ENCODE measurements at regions not wholly inside any gene's neighbourhood (a gene's known extent, or its start where the extent isn't known, plus 50 kb on each side); places are given as distances from the start of the nearest gene placed in this dataset.
A peak's percentile ranks its signal among the peaks of the same experiment; 100 is the strongest.
"Not testable (repeated sequence)": the region's sequence is repeated elsewhere in the genome, so short reads cannot be mapped to it uniquely, and the experiment has no call there.

DNA sequence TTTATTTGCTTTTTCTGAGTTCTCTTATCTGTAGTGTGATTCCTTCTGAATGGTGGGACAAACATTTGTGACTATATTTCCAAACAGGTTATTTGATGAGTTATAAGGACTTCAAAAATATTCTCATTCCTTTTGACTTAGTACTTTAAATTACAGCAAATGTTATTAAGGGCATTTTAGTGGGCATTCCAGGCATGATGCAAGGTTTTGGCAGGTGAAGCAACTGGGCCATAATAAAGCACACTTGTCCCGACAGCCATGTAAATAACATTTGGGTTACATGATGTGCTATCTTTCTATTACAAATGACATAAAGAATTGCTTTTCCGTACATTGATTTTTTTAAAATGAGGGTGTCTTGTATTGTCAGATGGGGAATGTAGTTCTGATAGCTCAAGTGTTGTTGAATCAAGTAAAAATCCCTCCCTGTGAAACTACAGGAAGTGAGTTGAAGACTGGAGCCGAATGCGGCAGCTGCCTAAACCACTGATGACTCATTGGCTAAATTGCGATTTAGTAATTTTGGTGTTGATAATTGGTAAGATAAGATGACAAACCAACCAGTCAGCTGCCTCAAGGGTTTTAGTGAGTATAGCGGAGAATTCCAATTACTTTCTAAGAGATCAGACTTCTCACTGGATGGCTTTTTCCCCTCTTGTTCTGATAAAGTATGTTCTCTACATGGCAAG, 231.3 kb upstream of the NPY start:
- DNase-seq: peak in 1 of 3 donors; percentile 45

DNA sequence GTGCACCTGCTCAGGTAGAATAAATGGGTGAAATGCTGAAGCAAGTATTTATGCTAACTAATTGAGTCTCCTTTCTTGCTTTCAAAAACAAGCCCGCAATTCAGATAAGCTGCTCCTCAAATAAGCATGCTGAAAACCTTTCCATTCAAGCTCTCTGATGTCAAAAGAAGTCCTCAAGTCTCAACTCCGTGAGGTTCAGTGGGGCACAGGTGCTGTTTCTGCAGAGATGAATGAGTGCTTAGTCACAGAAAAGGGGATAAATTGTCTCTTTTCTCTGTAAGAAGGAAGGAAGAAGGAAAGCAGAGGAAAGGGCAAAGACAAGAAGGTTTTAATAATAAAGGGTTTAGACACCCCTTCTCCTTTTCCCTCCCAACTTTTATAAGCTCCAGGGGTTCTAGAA, 229.8 kb upstream of the NPY start:
- no peak for DNase-seq

DNA sequence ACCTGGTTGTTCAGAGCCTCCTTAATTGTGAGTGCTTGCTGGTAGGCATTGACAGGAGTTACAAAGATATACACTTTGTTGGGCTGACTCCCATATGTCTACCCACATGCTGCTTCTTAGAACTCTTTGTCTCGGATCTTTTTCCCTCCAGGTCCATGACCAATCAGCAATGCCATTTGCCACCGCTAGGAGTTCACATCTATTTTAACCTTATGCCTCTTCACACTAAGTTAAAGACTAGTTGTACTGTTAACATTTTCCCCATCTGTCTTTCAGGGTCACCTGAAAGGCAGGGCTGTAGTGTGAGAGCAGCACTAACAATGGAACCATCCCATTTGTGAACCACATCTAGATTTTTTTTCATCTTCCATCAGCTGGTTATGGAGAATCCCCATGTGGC, 226.7 kb upstream of the NPY start:
- no peak for DNase-seq

DNA sequence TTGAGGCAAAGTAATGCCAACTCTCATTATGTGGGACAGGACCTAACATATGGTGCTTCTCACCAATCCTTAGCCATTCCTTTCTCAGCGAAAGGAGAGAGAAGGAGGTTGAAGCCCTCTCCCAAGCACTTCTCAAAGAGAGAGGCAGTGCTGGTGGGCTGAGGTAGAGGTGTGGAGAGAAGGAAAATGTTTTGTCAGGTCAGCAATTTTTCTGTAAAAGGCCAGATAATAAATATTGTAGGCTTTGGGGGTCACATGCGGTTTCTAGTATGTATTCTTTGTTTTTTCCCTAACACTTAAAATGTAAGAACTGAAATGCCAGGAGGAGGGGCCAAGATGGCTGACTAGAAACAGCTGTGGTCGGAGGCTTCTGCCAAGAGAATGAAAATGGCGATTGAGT, 225.0 kb upstream of the NPY start:
- DNase-seq: no peak

DNA sequence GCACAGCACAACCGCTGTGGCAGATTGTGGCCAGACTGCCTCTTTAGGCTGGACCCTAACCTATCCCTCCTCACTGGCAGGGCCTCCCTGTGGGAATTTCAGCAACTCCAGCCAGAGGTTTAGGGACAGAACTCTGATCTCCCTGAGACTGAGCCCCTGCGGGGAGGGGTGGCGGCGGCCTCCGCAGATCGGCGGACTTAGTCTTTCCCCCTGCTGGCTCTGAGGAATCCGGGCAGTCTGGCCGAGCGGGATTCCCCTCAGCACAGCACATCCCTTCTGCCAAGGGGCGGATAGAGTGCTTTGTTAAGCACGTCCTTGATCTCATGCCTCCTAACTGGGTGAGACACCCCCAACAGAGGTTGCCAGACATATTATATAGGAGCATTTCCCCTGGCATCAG, 224.2 kb upstream of the NPY start:
- no peak for DNase-seq

DNA sequence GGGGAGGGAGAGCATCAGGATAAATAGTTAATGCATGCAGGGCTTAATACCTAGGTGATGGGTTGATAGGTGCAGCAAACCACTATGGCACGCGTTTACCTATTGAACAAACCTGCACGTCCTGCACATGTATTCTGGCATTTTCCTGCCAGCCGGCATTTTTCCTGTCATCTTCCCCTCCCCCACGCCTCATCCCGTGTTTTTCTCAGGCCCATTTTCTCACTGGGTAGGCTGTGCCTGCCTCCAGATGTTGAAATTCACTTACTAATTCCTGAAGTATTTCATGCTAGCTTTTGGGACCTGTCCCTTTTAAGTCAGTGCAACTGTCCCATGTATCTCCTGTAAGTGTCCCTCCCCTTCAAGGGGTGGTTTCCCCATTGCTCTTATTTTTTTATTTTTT, 220.3 kb upstream of the NPY start:
- no peak for DNase-seq

DNA sequence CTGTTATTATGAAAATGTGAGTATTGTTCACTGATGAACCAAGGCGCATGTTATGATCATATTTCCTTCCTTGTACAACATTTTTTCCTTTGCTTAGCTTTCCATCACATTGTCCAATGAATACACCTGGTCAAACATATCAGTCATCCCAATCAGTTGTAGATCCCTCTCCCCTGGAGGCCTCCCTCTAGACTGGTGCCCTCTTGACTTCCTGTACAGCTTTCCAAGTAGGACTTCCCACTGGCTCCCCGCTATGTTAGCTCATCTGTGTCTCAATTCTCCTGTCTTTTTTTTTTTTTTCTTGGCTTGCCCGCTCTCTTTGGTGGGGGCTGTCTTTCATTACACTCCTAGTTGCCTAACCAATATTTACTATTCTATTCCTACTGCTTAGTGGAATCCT, 214.2 kb upstream of the NPY start:
- DNase-seq: no peak

DNA sequence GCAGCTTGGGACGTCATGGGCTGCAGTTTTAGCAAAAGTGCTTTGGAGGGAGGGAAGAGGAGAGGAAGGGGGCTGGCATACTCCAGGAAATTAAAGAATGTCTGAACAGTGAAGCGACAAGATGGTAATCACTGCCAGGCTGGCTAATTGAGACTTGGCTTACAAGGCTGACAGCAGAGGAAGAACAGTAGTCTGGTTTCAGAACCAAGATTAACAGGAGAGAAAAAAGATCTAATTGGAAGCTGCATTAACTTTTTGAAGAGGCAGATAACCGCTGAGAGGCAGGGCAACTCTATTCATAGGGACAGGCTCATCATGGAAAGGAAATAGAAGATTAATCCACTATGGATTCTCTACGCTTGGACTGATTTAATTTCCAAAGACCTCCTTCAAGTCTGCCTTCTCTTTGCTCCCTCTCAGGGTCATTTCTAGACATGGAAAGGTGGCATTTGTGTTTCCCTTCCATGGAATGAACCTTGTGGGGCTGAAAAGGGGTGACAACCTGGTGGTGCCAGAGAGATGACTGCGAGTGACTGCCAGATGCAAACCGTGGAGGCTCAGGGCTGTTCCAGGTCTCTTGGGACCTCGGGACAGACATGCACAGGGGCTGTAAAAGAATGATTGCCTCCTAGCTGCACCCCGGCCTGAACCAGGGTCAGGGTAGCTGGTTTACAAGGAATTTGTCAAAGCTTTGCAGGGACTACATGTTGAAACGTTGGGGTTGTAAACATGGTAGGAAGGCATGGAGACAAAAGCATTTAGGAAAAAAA, 210.2 kb upstream of the NPY start:
- DNase-seq: no peak

DNA sequence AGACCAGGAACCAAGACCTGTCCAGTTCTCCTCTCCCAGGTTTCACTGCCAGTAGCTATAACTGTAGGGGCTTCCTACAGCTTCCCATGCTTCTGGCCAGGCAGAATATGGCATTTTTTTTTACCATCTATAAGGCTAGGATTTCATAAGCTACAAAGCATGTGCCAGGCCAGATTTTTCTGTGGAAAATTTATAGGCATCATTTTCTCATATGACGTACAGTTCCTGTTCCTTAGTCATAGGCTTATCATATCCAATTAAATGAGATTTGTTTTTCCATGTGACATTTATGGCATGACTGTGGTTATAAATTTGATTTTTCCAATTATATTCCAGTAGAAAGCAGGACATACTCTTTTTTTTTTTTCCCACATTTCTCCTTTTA, 208.6 kb upstream of the NPY start:
- DNase-seq: no peak

DNA sequence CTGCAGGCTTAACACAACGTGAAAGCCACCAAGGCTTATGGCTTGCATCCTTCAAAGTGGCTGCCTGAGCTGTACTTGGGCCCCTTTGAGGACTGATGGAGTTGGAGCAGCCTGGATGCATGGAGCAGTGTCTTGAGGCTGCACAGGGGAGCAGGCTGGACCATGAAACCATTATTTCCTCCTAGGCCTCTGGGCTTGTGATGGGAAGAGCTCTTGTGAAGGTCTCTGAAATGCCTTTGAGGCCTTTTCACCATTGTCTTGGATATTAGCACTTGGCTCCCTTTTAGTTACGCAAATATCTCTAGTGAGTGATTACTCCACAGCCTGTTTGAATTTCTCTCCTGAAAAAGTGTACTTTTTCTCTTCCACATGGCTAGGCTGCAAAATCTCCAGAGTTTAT, 201.2 kb upstream of the NPY start:
- no peak for DNase-seq

DNA sequence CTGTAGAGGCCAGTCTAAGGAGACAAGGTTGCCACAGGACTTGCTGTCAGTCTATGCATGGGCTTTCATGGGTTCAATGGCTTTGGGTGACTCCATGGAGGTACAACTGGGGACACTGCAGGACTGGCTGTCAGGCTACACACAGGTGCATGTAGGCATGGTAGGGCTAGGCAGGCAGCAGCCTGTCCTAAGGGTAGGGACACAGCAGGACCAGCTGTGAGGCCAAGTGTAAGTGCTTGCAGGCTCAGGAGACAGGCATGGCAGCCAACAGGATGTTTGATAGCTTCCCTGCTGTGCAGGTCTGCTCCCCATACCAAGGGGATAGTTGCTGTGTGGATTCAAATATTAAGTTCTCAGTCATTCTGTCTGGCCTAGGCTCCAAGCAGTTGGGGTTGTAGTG, 181.0 kb upstream of the NPY start:
- no peak for DNase-seq

DNA sequence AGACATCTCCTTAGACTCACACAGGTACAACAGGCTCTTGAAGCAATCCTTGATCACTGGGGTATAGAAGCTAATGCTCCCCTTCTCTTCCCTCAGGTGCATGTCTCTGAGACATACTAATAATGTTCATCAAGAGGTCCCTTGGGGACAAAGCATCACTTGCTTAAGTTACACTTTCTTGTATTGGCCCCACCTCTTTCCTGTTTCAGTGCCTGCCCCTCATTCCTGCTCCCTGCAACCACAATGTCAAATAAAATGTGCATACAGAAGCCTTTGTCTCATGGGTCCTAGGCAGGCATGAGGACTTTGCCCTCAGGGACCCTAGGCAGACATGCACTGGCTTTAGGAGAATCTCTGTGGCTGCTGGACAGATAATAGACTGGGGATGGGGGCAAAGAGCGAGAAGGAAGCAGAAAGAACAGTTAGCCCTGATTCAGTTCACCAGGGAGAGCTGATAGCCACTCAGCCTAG, 175.0 kb upstream of the NPY start:
- DNase-seq: no peak

DNA sequence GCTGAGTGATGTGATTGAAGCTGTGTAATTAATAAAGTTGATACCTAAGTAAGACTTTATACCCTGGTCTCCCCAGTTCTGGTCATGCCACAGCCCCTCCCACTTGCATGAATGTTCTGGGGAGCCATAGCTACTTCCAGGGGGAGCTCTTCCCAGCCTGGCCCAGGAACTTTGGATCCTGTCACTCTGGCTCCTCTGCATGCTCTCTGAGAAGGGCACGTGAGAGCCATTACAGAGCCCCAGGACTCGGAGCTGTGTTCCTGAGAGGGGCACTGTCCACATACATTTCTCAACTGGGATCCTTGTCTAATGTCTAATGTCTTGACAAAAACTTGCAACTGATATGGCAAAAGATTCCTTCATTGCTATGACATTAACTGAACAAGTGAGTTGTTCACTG, 173.9 kb upstream of the NPY start:
- DNase-seq: no peak

DNA sequence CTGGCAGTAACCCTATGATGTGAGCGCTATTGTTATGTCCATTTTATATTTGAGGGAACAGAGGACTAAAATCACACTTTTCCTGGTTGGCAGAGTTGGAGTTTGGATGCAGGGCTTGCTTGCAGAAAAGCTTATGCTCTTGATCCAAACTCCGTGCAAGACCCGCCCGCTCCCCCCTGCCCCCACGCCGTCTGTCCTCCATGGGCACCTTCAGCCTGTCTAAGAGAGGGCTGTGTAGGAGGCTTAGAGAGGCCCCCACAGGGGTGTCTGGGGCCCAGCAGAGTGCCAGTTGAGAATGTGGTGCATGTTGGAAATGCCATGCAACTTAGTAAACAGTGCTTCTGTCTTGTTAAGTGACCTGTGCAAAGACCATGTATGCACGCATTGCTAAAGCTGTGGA, 170.5 kb upstream of the NPY start:
- no peak for DNase-seq

DNA sequence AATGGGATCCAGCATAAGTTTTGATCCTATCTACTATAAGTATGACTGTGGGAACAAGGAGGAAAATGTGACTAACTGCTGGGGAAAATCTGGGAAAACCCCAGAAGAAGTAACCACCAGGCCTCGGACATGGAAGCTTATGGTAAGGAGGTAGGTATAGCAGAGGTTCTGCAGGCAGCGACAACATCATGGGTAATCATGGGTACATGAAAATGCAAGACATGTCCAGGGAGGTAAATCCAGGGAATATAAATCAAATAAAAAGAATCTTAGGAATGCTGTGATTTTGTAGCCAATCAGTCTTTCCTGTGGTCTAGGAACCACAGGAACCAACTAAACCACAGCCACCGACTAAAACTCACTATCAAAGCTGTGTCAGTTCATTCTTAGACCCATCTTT, 168.3 kb upstream of the NPY start:
- no peak for DNase-seq

DNA sequence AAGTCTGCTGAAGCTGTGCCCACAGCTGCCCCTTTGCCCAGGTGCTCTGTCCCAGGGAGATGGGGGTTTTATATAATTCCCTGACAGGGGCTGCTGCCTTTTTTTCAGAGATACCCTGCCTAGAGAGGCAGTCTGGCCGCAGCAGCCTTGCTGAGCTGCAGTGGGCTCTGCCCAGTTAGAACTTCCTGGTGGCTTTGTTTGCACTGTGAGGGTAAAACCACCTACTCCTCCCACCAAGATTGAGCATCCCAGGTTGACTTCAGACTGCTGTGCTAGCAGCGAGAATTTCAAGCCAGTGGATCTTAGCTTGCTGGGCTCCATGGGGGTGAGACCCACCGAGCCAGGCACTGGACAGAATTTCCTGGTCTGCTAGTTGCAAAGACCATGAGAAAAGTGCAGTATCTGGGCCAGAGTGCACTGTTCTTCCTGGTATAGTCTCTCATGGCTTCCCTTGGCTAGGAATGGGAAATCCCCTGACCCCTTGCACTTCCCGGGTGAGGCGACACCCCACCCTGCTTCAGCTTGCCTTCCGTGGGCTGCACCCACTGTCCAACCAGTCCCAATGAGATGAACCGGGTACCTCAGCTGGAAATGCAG, 166.0 kb upstream of the NPY start:
- DNase-seq: not testable (repeated sequence)

DNA sequence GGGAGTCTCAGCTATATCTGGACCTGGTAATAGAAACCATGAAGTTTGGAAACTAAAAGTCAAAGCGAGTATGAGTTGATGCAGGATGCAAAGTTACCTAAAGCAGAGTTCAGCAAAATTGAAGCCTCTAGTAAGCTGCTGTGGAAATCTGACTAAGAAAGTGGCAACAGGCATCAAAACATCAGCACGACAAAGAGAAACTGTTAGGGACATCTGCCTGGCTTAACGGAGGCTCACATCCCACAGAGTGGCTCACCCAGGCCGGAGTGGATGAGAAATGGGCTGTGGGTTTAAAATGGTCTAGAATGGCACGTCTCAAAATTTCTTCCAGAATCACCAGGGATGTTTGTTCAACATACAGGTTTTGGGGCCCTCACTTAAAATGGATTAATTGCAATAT, 164.1 kb upstream of the NPY start:
- DNase-seq: no peak

DNA sequence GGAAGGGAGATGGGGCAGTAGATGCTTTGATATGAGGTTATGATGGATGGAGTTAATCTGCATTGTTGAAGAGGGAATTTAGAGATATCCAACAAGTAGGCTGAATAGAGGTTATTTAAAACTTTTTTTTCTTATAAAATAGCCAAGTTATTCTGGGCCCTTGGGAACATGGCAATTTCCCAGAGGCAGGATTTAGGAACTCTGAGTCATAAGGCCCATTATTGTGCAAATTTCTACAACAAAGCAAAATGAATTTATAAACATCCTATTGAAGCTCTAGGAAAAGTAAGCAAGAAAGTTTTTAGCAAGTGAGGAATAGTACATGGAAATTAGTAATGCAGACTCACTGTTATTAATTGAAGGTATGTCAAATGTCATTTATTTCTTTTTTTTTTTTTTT, 160.9 kb upstream of the NPY start:
- no peak for DNase-seq

DNA sequence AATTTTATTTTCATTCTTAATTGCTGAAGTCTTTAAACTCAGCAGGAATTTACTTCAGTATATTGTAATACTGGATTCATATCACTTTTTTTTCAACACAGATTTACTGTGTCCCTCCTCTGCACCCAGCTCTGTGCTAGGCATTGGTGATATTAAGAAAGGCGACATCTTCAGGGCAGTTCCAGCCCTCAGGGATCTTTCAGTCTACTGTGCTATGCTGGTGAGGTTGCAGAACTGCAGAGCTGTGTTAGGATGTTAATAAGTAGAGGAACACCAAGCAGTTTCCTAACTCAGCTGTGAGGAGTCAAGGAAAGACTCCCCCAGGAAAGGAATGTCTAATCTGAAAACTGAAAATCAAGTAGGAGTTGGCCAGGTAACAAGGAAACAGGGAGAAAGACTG, 158.2 kb upstream of the NPY start:
- no peak for DNase-seq

DNA sequence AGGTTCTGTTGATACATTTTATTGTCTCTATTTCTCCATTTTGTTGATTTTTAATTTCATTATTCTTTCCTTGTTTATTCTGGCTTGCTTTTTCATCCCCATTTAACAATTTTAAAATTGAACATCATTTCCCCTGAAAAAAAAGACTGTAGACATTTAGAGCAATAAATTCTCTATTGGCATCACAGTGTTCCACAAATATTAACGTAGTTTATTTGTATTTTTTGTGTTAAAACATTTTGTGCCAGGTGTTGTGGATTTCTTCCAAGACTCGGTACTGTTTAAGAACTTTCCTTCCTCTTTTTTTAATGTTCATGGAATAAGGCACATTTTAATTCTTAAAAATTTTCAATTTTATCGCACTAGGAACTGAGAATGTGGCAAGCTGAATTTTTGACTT, 156.1 kb upstream of the NPY start:
- no peak for DNase-seq

DNA sequence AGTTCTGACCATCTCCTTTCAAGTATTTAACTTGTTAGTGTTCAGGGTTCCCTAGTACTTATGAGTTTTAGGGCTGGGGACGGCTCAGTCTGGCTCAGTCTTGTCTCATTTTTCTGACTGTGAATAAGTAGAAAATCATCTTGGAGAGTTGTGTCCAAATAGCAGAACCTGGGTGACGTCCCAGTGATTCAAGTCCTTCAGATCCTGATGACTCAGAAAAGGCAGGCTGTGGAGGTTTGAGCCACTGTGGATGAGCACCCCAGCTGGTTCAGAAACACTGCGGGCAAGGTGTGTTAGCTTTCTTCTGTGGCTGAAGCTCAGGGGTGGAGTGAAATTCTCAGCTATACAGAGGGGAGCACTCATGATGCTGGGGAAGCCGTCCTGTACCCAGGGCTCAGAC, 154.4 kb upstream of the NPY start:
- peak in 1 of 3 donors; percentile 22 for DNase-seq

DNA sequence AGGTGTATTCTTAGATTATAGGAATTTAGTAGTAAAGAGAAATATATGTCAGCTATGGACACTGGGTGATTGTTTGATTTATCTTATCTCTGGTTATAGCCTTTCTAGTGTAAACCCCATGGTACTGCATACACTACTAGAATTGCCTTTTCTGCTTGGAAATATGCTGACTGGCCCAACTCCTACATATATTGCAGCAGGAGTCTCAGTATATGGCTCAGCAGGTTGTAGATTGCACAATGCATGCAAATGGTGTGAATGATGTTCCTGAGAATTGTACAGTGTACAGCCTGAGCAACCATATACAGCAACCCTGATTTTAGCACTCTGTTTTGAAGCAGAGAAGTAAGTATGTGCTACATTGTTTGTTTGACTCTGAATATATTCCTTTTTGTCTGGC, 153.4 kb upstream of the NPY start:
- DNase-seq: no peak

DNA sequence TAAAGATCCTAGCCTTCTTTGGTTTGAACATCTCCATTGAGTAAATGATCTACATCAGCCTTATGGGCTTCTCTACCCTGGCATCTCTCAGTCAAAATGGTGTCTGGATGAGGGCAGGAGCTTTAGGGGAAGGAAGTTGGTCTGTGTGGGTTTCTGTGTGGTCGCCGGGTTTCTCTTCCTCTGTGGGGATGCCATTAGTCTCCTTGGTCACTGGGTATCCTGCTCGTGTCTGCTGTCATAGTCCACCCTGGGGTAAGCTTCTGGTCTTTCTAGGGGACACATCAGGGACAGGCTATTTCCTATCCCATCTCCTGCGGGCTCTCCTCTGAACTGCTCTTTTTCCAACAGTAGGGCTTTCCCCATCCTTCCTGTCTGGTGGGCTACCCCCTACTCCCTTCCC, 150.3 kb upstream of the NPY start:
- DNase-seq: no peak
